Choroid plexus epithelial cell (primary cell): ENCODE measurements at regions not wholly inside any gene's neighbourhood (a gene's known extent, or its start where the extent isn't known, plus 50 kb on each side); places are given as distances from the start of the nearest gene placed in this dataset.

ENCODE experiments used
- DNase-seq: peaks from one replicate; pipeline ENCODE4 v3.0.0-alpha.2; 2010; ENCODE audit warnings: low read depth
- H3K4me3 ChIP-seq: 2 replicates; pipeline ENCODE4 v1.5.1; 2011; ENCODE audit warnings: low read depth, mild to moderate bottlenecking, control low read depth, low read length, moderate library complexity
- TF ChIP-seq, protein P1 (sequence below): conservative IDR thresholded peaks from 2 replicates; pipeline ENCODE4 v1.5.1; 2011; ENCODE audit warnings: low read depth, mild to moderate bottlenecking, control low read depth, inconsistent platforms, low read length, moderate library complexity

DNA sequence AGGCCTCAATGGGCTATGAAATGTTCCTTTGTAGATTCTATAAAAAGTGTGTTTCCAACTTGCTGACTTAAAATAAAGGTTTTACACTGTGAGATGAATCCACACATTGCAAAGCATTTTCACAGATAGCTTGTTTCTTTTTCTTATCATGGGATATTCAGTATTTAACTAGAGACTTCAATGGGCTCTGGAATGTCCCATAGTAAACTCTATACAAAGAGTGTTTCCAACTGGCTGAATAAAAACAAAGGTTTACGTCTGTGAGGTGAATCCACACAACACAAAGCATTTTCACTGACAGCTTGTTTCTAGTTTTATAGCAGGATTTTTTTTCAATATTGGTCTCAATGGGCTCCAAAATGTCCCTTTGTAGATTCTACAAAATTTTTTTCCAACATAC is 550.1 kb downstream of the KCNJ18 start:
- no peak overlapping the region for H3K4me3 ChIP-seq
- DNase-seq = no peak
- TF ChIP-seq, protein P1, sequence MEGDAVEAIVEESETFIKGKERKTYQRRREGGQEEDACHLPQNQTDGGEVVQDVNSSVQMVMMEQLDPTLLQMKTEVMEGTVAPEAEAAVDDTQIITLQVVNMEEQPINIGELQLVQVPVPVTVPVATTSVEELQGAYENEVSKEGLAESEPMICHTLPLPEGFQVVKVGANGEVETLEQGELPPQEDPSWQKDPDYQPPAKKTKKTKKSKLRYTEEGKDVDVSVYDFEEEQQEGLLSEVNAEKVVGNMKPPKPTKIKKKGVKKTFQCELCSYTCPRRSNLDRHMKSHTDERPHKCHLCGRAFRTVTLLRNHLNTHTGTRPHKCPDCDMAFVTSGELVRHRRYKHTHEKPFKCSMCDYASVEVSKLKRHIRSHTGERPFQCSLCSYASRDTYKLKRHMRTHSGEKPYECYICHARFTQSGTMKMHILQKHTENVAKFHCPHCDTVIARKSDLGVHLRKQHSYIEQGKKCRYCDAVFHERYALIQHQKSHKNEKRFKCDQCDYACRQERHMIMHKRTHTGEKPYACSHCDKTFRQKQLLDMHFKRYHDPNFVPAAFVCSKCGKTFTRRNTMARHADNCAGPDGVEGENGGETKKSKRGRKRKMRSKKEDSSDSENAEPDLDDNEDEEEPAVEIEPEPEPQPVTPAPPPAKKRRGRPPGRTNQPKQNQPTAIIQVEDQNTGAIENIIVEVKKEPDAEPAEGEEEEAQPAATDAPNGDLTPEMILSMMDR = no peak

DNA sequence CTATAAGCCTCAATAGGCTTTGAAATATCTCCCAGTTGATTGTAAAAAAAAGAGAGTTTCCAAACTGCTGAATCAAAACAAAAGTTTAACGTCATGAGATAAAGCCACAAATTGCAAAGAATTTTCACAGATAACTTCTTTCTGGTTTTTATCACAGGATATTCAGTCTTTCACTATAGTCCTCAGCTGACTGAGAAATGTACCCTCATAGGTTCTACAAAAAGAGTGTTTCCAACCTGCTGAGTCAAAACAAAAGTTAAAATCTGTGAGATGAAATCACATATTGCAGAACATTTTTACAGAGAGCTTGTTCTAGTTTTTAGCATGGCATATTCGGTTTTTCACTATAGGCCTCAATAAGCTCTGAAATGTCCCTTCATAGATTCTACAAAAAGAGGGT is 559.2 kb downstream of the KCNJ18 start:
- H3K4me3 ChIP-seq = no peak overlapping the region
- TF ChIP-seq, protein P1 = no peak
- no peak for DNase-seq

DNA sequence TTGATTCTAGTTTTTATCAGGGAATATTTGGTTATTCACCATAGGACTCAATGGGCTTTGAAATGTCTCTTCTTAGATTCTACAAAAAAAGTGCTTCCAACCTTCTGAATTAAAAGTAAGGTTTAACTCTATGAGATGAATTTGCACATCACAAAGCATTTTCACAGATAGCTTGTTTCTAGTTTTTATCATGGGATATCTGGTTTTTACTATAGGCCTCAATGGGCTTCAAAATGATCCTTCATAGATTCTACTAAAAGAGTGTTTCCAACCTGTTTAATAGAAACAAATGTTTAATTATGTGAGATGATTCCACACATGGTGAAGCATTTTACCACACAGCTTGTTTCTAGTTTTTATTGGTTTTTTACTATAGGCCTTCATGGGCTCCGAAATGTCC is 560.7 kb downstream of the KCNJ18 start:
- TF ChIP-seq, protein P1 = no peak
- no peak overlapping the region for H3K4me3 ChIP-seq
- no peak for DNase-seq

DNA sequence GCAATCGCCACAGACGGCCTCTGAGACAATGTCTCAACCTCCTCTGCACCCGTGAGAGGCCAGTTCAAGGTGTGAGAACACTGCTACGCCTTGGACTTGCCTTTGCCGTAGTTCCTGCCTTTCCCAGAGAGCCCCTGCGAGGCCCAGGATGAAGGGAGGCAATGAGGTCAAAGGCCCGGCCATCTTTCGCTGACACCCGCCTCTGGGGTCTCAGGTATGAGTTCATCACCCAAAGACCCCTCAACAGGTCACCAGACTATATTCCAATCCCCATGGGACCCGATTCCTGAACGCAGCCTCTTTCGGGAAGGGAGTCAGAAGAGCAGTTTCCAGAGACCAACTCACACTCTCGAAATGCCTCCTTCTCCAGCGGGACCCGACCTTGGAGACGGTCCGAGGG is 573.5 kb downstream of the KCNJ18 start:
- DNase-seq = no peak
- no peak overlapping the region for H3K4me3 ChIP-seq
- TF ChIP-seq, protein P1 = no peak

DNA sequence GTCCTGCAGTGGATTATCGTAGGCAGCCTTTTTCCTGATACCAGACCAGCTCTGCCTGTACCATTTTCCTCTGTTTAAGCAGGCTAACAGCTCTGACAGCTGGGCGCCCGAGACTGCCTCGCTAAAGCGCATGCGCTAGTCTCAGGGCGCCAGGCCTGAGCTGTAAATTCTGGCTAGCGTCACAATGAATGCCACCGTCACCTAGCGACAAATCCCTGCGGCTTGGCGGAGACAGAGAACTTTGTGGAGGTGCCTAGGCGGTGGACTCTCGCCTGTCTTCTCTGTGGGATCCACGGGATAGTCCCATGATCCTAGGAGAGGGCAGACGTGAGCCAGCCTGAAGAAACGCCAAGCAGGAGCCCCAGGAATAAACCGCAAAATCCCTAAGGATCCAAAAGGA is 573.9 kb downstream of the KCNJ18 start:
- H3K4me3 ChIP-seq = no peak overlapping the region
- TF ChIP-seq, protein P1 = no peak
- DNase-seq = no peak

DNA sequence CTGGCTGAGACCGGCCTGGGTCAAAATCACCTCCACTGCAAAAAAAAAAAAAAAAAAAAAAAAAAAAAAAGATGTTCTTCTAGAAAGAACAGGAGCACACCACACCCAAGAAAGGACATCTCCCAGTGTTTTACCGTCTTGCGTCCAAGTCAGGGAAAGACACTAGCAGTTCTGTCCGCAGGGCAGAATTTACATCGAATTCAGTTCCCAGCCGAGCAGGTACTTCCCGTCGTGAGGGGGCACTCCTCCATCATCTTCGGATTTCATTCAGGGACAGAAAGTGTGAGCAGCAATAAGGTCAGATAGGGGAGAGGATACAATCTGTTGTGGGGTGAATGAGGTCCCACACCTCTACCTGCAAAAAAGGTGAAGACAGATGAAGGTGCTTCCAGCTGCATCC is 574.7 kb downstream of the KCNJ18 start:
- TF ChIP-seq, protein P1 = no peak
- no peak for DNase-seq
- H3K4me3 ChIP-seq = no peak overlapping the region

DNA sequence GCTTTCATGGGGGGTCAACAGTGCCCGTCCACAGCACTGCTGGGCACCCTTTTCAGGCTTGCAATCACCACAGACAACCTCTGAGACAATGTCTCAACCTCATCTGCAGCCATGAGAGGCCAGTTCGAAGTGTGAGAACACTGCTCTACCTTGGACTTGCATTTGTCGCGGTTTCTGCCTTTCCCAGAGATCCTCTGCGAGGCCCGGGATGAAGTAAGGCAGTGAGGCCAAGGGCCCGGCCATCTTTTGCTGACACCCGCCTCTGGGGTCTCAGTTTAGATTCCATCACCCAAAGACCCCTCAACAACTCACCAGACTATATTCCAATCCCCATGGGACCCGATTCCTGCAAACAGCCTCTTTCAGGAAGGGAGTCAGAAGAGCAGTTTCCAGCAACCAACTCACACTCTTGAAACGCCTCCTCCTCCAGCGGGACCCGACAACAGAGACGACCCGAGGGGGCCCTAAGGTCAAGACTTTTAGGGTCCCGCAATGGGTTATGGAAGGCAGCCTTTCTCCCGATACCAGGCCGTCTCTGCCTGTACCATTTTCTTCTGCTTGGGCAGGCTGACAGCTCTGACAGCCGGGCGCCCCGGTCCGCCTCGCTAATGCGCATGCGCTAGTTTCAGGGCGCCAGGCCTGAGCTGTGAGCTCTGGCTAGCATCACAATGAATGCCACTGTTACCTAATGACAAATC is 576.0 kb downstream of the KCNJ18 start:
- H3K4me3 ChIP-seq = no peak overlapping the region
- TF ChIP-seq, protein P1 = no peak
- no peak for DNase-seq
